ENCODE measurements at regions not wholly inside any gene's neighbourhood (a gene's known extent, or its start where the extent isn't known, plus 50 kb on each side); places are given as distances from the start of the nearest gene placed in this dataset.
A peak's percentile ranks its signal among the peaks of the same experiment; 100 is the strongest.

- DNase-seq (ENCODE audit: low spot score): no peak
Measured at GRCh38 chr16:85990861-85991301, 91.9 kb downstream of the IRF8 start.

GRCh38 chr16:85991425-85991824 lies 92.5 kb downstream of the IRF8 start:
- DNase-seq (ENCODE audit: low spot score): no peak

GRCh38 chr16:85991856-85992255 lies 92.9 kb downstream of the IRF8 start:
- no peak for DNase-seq (ENCODE audit: low spot score)

GRCh38 chr16:85992359-85992758 lies 93.4 kb downstream of the IRF8 start:
- DNase-seq (ENCODE audit: low spot score): no peak

DNA sequence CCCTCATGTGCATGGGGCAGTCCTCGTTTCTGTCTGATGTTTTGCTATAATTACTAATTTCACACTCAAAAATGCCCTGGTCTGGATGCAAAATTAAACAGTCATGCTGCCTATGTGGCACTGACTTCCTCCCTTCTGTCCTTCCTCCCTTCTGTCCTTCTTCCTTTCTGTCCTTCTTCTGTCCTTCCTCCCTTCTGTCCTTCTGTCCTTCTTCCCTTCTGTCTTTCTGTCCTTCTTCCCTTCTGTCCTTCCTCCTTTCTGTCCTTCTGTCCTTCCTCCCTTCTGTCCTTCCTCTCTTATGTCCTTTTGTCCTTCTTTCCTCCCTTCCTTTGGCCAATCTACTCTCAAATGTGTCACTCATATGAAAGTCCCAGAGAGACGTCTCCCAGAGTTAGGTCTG lies 93.8 kb downstream of the IRF8 start:
- no peak for DNase-seq (ENCODE audit: low spot score)

GRCh38 chr16:85994492-85995490 lies 95.8 kb downstream of the IRF8 start:
- DNase-seq (ENCODE audit: low spot score): peak; percentile 73

- DNase-seq (ENCODE audit: low spot score): no peak
Measured at GRCh38 chr16:85995541-85996423, 96.8 kb downstream of the IRF8 start.

GRCh38 chr16:85996843-85997242 lies 97.9 kb downstream of the IRF8 start:
- DNase-seq (ENCODE audit: low spot score): no peak

DNA sequence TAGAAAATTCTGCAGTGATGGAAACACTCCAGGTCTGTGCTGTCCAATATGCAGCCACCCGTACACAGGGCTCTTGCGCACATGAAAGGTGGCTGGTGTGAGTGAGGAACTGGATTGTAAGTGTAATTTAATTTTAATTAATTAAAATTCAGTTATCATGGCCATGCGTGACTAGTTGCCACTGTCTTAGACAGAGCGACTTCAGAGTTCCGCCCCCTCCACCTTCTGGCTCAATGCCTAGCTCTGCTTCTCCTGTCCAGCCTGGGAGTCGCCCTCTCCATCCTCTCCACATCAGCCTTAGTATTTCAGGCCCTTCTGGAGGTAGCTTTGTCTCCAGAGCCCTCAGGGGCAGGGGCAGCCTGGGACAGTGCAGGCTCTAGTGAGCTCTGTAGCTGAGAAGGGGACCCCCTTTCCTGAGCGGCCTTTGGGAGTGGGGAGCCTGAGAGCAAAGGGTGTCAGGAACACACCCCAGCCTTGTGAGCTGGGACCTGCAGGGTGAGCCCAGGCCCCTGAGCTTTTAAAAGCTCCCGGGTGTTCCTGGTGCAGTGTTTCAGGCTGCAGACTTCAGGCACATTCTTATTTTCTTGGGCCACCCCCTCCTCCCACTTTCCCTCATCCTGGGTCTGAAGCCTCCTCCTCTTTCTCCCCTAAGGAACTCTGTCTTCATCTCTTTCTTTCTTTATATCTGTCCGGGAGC lies 99.4 kb downstream of the IRF8 start:
- no peak for DNase-seq (ENCODE audit: low spot score)

DNA sequence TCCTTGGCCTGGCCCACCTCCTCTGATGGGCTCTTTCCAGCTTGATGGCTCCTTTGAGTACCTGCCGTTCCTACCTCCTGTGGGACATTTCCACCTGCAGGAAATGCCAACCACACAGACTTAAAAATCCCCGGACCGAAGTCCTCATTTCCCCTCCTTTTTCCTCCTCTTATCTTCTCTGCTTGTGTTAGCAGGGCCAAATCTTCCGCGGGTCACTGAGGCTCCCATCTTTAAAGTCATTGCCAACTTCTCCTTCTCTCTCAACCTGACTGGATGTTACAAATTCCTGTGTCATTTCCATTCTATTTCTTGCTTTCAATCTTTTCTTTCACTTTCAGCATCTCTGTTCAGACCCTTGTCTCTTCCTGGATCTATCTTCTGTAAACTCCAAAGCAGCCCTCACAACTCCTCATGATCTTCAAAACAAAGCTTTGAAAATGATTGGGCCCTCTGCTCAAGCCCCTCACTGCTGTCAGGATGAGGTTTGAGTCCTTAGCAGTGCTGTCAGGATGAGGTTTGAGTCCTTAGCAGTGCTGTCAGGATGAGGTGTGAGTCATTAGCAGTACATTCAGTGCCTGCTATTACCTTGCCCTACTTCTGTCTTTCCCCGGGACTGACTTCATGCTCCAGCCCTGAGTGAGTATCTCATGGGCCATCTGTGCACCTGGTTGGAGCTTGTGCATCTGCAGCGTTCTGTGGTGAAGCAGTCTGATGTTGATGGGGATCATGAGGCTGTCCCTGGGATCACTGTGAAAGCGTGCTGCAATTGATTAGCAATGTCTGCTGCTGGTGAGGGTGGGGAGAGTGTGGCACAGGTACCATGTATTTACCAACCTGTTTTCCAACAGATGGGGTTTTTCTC lies 100.1 kb downstream of the IRF8 start:
- no peak for DNase-seq (ENCODE audit: low spot score)

- DNase-seq (ENCODE audit: low spot score): no peak
Measured at GRCh38 chr16:85999778-86000177, 100.8 kb downstream of the IRF8 start.

GRCh38 chr16:86002178-86002900 lies 103.4 kb downstream of the IRF8 start:
- DNase-seq (ENCODE audit: low spot score): no peak

GRCh38 chr16:86007524-86007923 lies 108.6 kb downstream of the IRF8 start:
- DNase-seq (ENCODE audit: low spot score): no peak

DNA sequence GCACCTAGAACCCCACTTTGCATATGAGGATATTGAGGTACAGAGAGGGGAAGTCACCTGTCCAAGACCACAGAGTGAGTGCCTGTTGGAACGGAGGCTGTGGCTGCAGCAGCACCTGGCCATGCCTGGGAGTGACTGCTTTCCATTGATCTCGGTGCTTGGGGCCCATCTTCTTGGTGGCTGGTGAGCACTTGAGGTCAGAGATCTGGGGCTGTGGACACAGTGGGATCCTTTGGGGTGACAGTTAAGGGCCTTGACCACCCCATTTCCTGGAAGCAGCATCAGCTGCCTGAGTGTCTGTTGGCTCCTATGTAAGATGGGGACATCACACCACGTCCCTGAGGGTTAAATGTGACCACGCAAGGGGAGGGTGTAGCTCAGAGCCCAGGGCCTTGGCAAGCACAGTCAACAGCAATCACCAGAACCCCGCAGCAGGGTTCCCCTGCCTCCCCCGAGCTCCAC lies 111.7 kb downstream of the IRF8 start:
- no peak for DNase-seq (ENCODE audit: low spot score)

DNA sequence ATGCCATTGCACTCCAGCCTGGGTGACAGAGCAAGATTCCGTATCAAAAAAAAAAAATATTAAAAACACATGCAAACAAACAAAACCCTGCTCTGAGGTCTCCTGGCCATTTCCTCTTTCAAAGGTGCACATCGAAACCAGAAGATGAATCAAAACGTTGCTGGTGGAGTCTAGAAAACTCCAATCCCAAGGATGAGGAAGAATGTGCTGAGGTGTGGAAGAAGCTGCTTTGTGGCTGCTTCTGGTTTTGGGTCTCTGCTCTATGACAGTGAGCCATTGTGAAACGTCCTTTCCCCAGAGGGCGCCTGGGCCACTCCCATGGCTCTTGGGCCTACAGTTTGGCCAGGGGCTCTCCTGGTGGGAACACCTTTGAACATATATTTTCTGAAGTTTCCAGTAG lies 112.6 kb downstream of the IRF8 start:
- no peak for DNase-seq (ENCODE audit: low spot score)

- no peak for DNase-seq (ENCODE audit: low spot score)
Measured at GRCh38 chr16:86012221-86012620, 113.3 kb downstream of the IRF8 start.

DNA sequence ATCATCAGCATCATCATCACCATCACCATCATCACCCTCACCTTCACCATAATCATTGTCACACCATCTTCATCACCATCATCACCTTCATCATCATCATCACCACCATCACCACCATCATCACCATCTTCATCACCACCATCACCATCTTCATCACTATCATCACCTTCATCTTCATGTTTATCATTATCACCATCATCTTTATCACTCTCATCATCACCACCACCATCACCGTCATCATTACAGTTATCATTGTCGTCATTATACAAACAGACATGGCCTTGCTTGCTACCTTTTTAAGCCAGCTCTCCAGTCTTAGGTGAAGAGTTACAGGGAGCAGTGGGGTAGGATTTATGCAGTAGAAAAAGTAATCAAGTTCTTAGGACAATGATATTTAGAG lies 114.9 kb downstream of the IRF8 start:
- DNase-seq (ENCODE audit: low spot score): no peak

DNA sequence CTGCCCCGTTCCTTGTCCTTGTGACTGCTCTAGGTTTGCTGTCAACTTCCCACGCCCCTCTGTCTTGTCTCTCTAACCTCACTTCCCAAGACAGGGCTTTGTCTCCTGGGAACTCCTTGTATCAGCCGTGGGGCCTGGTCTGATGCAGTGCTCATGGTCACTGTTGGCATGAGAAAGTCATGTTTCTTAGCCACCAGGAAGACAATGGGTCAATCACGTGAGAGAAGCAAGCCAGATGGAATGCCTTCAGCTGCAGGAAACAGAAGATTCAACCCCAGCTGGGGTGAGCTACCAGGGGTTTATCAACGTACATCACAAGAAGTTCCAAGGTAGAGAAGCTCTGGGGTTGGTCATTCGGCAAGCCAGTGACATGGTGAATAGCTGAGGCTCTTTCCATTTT lies 116.6 kb downstream of the IRF8 start:
- DNase-seq (ENCODE audit: low spot score): no peak

DNA sequence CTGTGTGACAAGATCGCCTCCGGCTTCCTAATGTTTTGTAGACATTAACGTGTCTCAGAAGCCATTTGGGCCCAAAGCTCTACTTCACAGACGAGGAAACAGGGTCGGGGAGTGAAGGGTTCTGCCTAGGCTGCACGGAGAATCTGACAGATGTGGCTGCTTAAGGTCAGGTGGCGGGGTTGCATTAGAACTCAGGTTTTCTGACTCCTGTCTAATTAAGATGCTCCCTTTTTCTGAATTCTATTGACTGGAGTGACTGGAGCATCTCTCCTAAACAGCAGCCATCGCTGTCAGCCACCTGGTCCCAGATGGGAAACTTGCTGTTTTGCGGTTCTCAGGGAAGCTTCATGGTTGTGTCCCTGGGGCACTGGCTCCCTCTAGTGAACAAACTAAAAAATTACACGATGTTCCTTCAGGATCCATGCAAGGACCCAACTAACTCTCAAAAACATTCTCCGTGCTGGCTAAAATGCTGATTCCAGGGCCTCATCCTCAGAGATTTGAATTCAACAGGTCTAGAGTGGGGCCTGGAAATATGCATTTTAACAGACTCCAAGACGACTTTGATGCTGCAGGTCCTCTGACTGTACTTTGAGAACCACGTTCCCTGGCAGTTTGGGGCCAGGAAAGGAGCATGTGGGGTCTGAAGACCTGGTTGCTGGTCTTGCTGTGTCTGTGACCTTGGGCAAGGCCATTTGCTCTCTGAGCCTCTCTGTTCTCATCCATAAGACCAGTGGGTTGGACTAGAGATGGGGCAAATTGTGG lies 117.4 kb downstream of the IRF8 start:
- DNase-seq (ENCODE audit: low spot score): peak; percentile 62

- DNase-seq (ENCODE audit: low spot score): no peak
Measured at GRCh38 chr16:86018071-86018470, 119.1 kb downstream of the IRF8 start.

Data from pons (tissue), 1 donor.